MCF 10A (cell line): ENCODE measurements at regions not wholly inside any gene's neighbourhood (a gene's known extent, or its start where the extent isn't known, plus 50 kb on each side); places are given as distances from the start of the nearest gene placed in this dataset.

Source experiments
- BruUV-seq: library from RNA; stranded (reverse); fragments of 400-500 nt; replicated peaks from 2 replicates; lab custom pipeline; 2021; lab: Mats Ljungman, UMichigan
- CTCF ChIA-PET: fragments of 300-600 bp; sonication (Branson Sonifier 250); formaldehyde crosslinking; extraction: SDS; loops from one replicate; lab custom pipeline; 2021; ENCODE audit warnings: antibody characterized with exemption, inconsistent platforms; lab: Yijun Ruan, JAX
- POLR2A ChIA-PET: fragments of 300-600, 350-650 bp; sonication (Branson Sonifier 250); formaldehyde crosslinking; extraction: SDS; loops from one replicate; lab custom pipeline; 2020; ENCODE audit warnings: antibody characterized with exemption, inconsistent platforms; lab: Yijun Ruan, JAX
- DNase-seq: peaks from one replicate; pipeline ENCODE4 v3.0.0-alpha.2; 2018; ENCODE audit not compliant: unreplicated experiment
- H3K27ac Mint-ChIP-seq: one replicate; pipeline ENCODE4 v1.8.0; 2022; ENCODE audit warnings: mild to moderate bottlenecking, low read depth, mixed read lengths; ENCODE audit not compliant: unreplicated experiment
- H3K27me3 Mint-ChIP-seq: one replicate; pipeline ENCODE4 v1.8.0; 2022; ENCODE audit warnings: mixed read lengths; ENCODE audit not compliant: insufficient read depth, unreplicated experiment
- H3K36me3 Mint-ChIP-seq: one replicate; pipeline ENCODE4 v1.8.0; 2022; ENCODE audit warnings: mild to moderate bottlenecking, moderate library complexity, mixed read lengths; ENCODE audit not compliant: insufficient read depth, unreplicated experiment
- H3K4me1 Mint-ChIP-seq: one replicate; pipeline ENCODE4 v1.8.0; 2022; ENCODE audit warnings: mixed read lengths; ENCODE audit not compliant: insufficient read depth, unreplicated experiment
- H3K4me3 Mint-ChIP-seq: one replicate; pipeline ENCODE4 v1.8.0; 2022; ENCODE audit warnings: mild to moderate bottlenecking, moderate library complexity, mixed read lengths; ENCODE audit not compliant: unreplicated experiment
- H3K9me3 Mint-ChIP-seq: one replicate; pipeline ENCODE4 v1.8.0; 2022; ENCODE audit warnings: mixed read lengths; ENCODE audit not compliant: unreplicated experiment
- CTCF ChIP-seq: fragments of 200-600 bp; IDR thresholded peaks from one replicate; pipeline ENCODE4 v1.8.0; 2022; ENCODE audit warnings: antibody characterized with exemption, mild to moderate bottlenecking; ENCODE audit not compliant: unreplicated experiment
- intact Hi-C: fragments of 100-400 bp; cut with micrococcal nuclease; formaldehyde crosslinking; loops from 2 replicates; pipeline ENCODE4 v1.14.1; 2022

GRCh38 chr13:111541752-111542529, 221.5 kb downstream of the TEX29 start:
- ChIA-PET CTCF (no interaction called here), POLR2A (no interaction called here)
- intact Hi-C loops = no loop called here
- H3K27ac Mint-ChIP-seq = no peak overlapping the region
- H3K9me3 Mint-ChIP-seq = peaks cover 27% of the 10 kb centered on the region
- H3K27me3 Mint-ChIP-seq = no peaks in the 10 kb centered on the region
- BruUV-seq = no TSS peak
- TF ChIP-seq CTCF = no peak
- H3K4me1 Mint-ChIP-seq = no peaks in the 10 kb centered on the region
- H3K4me3 Mint-ChIP-seq = no peak overlapping the region
- no peak for DNase-seq
- H3K36me3 Mint-ChIP-seq = no peaks in the 10 kb centered on the region

GRCh38 chr13:111542530-111543341, 222.3 kb downstream of the TEX29 start:
- no peaks in the 10 kb centered on the region for H3K36me3 Mint-ChIP-seq
- DNase-seq = no peak
- H3K4me3 Mint-ChIP-seq = no peak overlapping the region
- intact Hi-C loops = no loop called here
- no peak for TF ChIP-seq CTCF
- no peak overlapping the region for H3K27ac Mint-ChIP-seq
- H3K27me3 Mint-ChIP-seq = no peaks in the 10 kb centered on the region
- CTCF ChIA-PET = no interaction called here
- no peaks in the 10 kb centered on the region for H3K4me1 Mint-ChIP-seq
- no TSS peak for BruUV-seq
- POLR2A ChIA-PET = no interaction called here
- H3K9me3 Mint-ChIP-seq = peaks cover 27% of the 10 kb centered on the region

GRCh38 chr13:111546921-111547675, 226.7 kb downstream of the TEX29 start:
- ChIA-PET CTCF (no interaction called here), POLR2A (no interaction called here)
- Mint-ChIP-seq H3K4me3 (no peak overlapping the region), H3K9me3 (peaks cover 41% of the 10 kb centered on the region), H3K27ac (no peak overlapping the region), H3K4me1 (no peaks in the 10 kb centered on the region), H3K36me3 (no peaks in the 10 kb centered on the region), H3K27me3 (no peaks in the 10 kb centered on the region)
- BruUV-seq = no TSS peak
- intact Hi-C loops = no loop called here
- DNase-seq = no peak
- no peak for TF ChIP-seq CTCF
